ENCODE measurements at regions not wholly inside any gene's neighbourhood (a gene's known extent, or its start where the extent isn't known, plus 50 kb on each side); places are given as distances from the start of the nearest gene placed in this dataset.

- no peak for DNase-seq
- Histone ChIP-seq H3K9me3 (ENCODE audit: severe bottlenecking) (no peaks in the 10 kb centered on the region), H3K36me3 (no peaks in the 10 kb centered on the region), H3K27me3 (ENCODE audit: insufficient read depth, low read depth, severe bottlenecking) (no peaks in the 10 kb centered on the region), H3K4me3 (ENCODE audit: low read depth, low read length) (no peak overlapping the region), H3K27ac (no peak overlapping the region)
- no peak for TF ChIP-seq CTCF (IDR thresholded peaks at IDR 0.05; ENCODE audit: low read depth, low read length)
Observed at GRCh38 chr18:9038277-9038871, 64.1 kb upstream of the NDUFV2 start.

GRCh38 chr18:9039441-9040071, 62.9 kb upstream of the NDUFV2 start:
- no peak for TF ChIP-seq CTCF (IDR thresholded peaks at IDR 0.05; ENCODE audit: low read depth, low read length)
- no peaks in the 10 kb centered on the region for H3K36me3 ChIP-seq
- no peak for DNase-seq
- no peak overlapping the region for H3K27ac ChIP-seq
- no peaks in the 10 kb centered on the region for H3K27me3 ChIP-seq (ENCODE audit: insufficient read depth, low read depth, severe bottlenecking)
- no peaks in the 10 kb centered on the region for H3K9me3 ChIP-seq (ENCODE audit: severe bottlenecking)
- H3K4me3 ChIP-seq (ENCODE audit: low read depth, low read length): no peak overlapping the region

GRCh38 chr18:9042766-9043481, 59.6 kb upstream of the NDUFV2 start:
- no peak for TF ChIP-seq CTCF (IDR thresholded peaks at IDR 0.05; ENCODE audit: low read depth, low read length)
- Histone ChIP-seq H3K9me3 (ENCODE audit: severe bottlenecking) (no peaks in the 10 kb centered on the region), H3K36me3 (no peaks in the 10 kb centered on the region), H3K4me3 (ENCODE audit: low read depth, low read length) (no peak overlapping the region), H3K27me3 (ENCODE audit: insufficient read depth, low read depth, severe bottlenecking) (no peaks in the 10 kb centered on the region), H3K27ac (no peak overlapping the region)
- no peak for DNase-seq

GRCh38 chr18:9043581-9043980, 58.9 kb upstream of the NDUFV2 start:
- no peak for TF ChIP-seq CTCF (IDR thresholded peaks at IDR 0.05; ENCODE audit: low read depth, low read length)
- DNase-seq: no peak
- no peaks in the 10 kb centered on the region for H3K9me3 ChIP-seq (ENCODE audit: severe bottlenecking)
- H3K4me3 ChIP-seq (ENCODE audit: low read depth, low read length): no peak overlapping the region
- no peaks in the 10 kb centered on the region for H3K27me3 ChIP-seq (ENCODE audit: insufficient read depth, low read depth, severe bottlenecking)
- H3K27ac ChIP-seq: no peak overlapping the region
- H3K36me3 ChIP-seq: no peaks in the 10 kb centered on the region

- Histone ChIP-seq H3K4me3 (ENCODE audit: low read depth, low read length) (no peak overlapping the region), H3K36me3 (no peaks in the 10 kb centered on the region), H3K27ac (no peak overlapping the region), H3K27me3 (ENCODE audit: insufficient read depth, low read depth, severe bottlenecking) (no peaks in the 10 kb centered on the region), H3K9me3 (ENCODE audit: severe bottlenecking) (peaks cover 12% of the 10 kb centered on the region)
- TF ChIP-seq CTCF (IDR thresholded peaks at IDR 0.05; ENCODE audit: low read depth, low read length): no peak
- no peak for DNase-seq
Observed at GRCh38 chr18:9047715-9048114, 54.8 kb upstream of the NDUFV2 start.
